ENCODE measurements at regions not wholly inside any gene's neighbourhood (a gene's known extent, or its start where the extent isn't known, plus 50 kb on each side); places are given as distances from the start of the nearest gene placed in this dataset.

GRCh38 chr6:1240766-1241318 lies 71.1 kb upstream of the FOXQ1 start:
- H3K4me1 Mint-ChIP-seq (ENCODE audit: low read depth) = no peaks in the 10 kb centered on the region
- H3K27me3 Mint-ChIP-seq (ENCODE audit: low read depth) = no peaks in the 10 kb centered on the region
- H3K27ac Mint-ChIP-seq = no peak overlapping the region
- ATAC-seq (replicated peaks in 1 of 2) = no peak
- no peaks in the 10 kb centered on the region for H3K9me3 Mint-ChIP-seq
- no peaks in the 10 kb centered on the region for H3K36me3 Mint-ChIP-seq (ENCODE audit: insufficient read depth in 2 of 2)
- DNase-seq = no peak
- no peak overlapping the region for H3K4me3 Mint-ChIP-seq

DNA sequence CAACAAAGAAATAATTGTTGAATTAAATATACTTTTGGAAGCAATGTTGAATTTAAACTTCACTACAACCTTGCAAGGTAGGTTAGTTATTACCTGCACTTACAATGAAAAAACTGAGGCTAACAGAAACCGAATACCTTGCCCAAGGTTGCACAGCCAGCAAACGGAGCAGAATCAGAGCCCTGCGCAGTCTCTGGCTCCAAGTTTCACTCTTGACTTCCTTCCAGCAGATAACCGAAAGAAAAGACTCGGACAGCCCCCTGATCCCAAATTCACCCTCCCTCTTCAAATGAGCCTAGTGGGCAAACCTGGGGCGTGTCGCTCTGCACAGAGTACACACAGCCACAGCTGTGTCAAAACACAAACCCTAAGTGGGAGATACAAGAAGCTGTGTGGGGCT lies 72.1 kb upstream of the FOXQ1 start:
- Mint-ChIP-seq H3K4me1 (ENCODE audit: low read depth) (no peaks in the 10 kb centered on the region), H3K9me3 (no peaks in the 10 kb centered on the region), H3K27me3 (ENCODE audit: low read depth) (no peaks in the 10 kb centered on the region)

DNA sequence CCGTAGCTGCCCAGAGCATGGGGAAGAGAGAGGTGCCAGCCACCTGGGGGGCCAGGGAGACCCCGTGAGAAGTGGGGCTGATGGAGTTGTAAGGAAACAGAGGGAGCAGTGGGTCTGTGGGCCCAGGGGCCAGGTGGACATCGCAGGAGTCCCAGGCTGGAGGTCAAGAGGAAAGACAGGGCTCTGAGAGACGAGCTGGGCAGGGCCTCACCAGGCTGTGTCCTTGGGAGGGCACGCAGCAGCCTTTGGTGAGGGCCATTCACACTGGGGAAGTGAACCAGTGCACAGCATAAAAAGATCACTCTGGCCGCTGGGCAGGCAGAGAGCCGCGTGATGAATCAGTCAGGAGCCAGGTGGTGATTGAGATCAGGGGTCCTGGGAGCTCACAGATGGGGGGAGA lies 73.9 kb upstream of the FOXQ1 start:
- Mint-ChIP-seq H3K4me3 (no peak overlapping the region), H3K27me3 (ENCODE audit: low read depth) (peaks cover 7% of the 10 kb centered on the region), H3K9me3 (no peaks in the 10 kb centered on the region), H3K4me1 (ENCODE audit: low read depth) (no peaks in the 10 kb centered on the region), H3K27ac (no peak overlapping the region), H3K36me3 (ENCODE audit: insufficient read depth in 2 of 2) (no peaks in the 10 kb centered on the region)
- DNase-seq = no peak
- no peak for ATAC-seq (replicated peaks in 1 of 2)

More for the DNA sequence above, 72.1 kb upstream of the FOXQ1 start:
- Mint-ChIP-seq H3K27ac (no peak overlapping the region), H3K4me3 (no peak overlapping the region), H3K36me3 (ENCODE audit: insufficient read depth in 2 of 2) (no peaks in the 10 kb centered on the region)
- no peak for DNase-seq
- no peak for ATAC-seq (replicated peaks in 1 of 2)

- Mint-ChIP-seq H3K36me3 (ENCODE audit: insufficient read depth in 2 of 2) (no peaks in the 10 kb centered on the region), H3K9me3 (no peaks in the 10 kb centered on the region), H3K4me1 (ENCODE audit: low read depth) (no peaks in the 10 kb centered on the region), H3K4me3 (no peak overlapping the region), H3K27ac (no peak overlapping the region), H3K27me3 (ENCODE audit: low read depth) (peaks cover 7% of the 10 kb centered on the region)
- DNase-seq (no peak), ATAC-seq (replicated peaks in 1 of 2) (no peak)
Observed at GRCh38 chr6:1237636-1238035, 74.3 kb upstream of the FOXQ1 start.

- no peaks in the 10 kb centered on the region for H3K9me3 Mint-ChIP-seq
- peaks cover 14% of the 10 kb centered on the region for H3K27me3 Mint-ChIP-seq (ENCODE audit: low read depth)
- H3K4me3 Mint-ChIP-seq = no peak overlapping the region
- no peak for ATAC-seq (replicated peaks in 1 of 2)
- no peaks in the 10 kb centered on the region for H3K4me1 Mint-ChIP-seq (ENCODE audit: low read depth)
- H3K27ac Mint-ChIP-seq = no peak overlapping the region
- no peaks in the 10 kb centered on the region for H3K36me3 Mint-ChIP-seq (ENCODE audit: insufficient read depth in 2 of 2)
- DNase-seq = no peak
Observed at GRCh38 chr6:1235825-1236224, 76.1 kb upstream of the FOXQ1 start.

DNA sequence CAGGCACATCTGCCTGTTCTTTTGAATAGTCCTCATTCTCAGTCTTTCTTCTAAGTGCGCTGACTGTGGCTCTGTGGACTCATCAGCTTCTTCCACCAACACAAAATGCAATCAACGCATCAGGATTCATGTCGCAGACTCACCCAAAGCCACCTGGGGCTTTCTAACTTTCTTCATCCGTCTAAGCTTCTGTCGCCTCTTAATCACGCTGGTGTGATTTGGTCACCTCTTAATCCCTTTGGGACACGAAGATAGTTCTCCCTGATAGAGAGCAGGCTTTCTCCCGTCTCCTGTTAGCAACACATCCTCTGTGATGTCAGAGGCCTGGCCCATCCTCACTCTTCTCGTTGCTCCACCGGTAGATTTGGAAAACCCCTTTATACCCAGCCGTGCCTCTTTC lies 78.0 kb upstream of the FOXQ1 start:
- no peak overlapping the region for H3K27ac Mint-ChIP-seq
- DNase-seq = no peak
- no peaks in the 10 kb centered on the region for H3K36me3 Mint-ChIP-seq (ENCODE audit: insufficient read depth in 2 of 2)
- H3K27me3 Mint-ChIP-seq (ENCODE audit: low read depth) = peaks cover 16% of the 10 kb centered on the region
- H3K4me1 Mint-ChIP-seq (ENCODE audit: low read depth) = no peaks in the 10 kb centered on the region
- ATAC-seq (replicated peaks in 1 of 2) = no peak
- H3K4me3 Mint-ChIP-seq = no peak overlapping the region
- no peaks in the 10 kb centered on the region for H3K9me3 Mint-ChIP-seq

DNA sequence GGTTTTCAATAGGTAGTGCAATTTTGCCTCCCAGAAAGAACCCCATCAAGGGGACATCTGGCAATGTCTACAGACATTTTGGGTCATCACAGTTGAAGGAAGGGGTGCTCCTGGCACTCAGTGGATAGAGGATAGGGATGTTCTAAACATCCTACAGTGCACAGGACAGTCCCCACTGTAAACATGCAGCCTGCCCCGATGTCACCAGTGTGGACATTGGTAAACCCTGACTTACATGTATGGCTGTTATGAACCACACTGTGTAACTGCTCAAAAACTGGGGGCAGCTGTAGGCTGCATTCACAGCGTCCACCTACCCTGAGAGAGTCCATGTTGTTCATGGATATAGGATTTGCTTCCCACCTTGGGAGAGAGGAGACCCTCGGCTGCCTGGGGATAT lies 79.3 kb upstream of the FOXQ1 start:
- Mint-ChIP-seq H3K27me3 (ENCODE audit: low read depth) (peaks cover 22% of the 10 kb centered on the region), H3K27ac (no peak overlapping the region), H3K9me3 (no peaks in the 10 kb centered on the region), H3K36me3 (ENCODE audit: insufficient read depth in 2 of 2) (no peaks in the 10 kb centered on the region), H3K4me1 (ENCODE audit: low read depth) (no peaks in the 10 kb centered on the region), H3K4me3 (no peak overlapping the region)
- no peak for ATAC-seq (replicated peaks in 1 of 2)
- no peak for DNase-seq

- ATAC-seq (replicated peaks in 1 of 2) (no peak), DNase-seq (no peak)
- Mint-ChIP-seq H3K9me3 (no peaks in the 10 kb centered on the region), H3K4me1 (ENCODE audit: low read depth) (no peaks in the 10 kb centered on the region), H3K27me3 (ENCODE audit: low read depth) (peaks cover 25% of the 10 kb centered on the region), H3K27ac (no peak overlapping the region), H3K4me3 (no peak overlapping the region), H3K36me3 (ENCODE audit: insufficient read depth in 2 of 2) (no peaks in the 10 kb centered on the region)
Observed at GRCh38 chr6:1231941-1232340, 80.0 kb upstream of the FOXQ1 start.

GRCh38 chr6:1230689-1231605 lies 81.0 kb upstream of the FOXQ1 start:
- DNase-seq (no peak), ATAC-seq (replicated peaks in 1 of 2) (no peak)
- no peak overlapping the region for H3K27ac Mint-ChIP-seq
- H3K9me3 Mint-ChIP-seq = no peaks in the 10 kb centered on the region
- H3K27me3 Mint-ChIP-seq (ENCODE audit: low read depth) = peaks cover 30% of the 10 kb centered on the region
- H3K36me3 Mint-ChIP-seq (ENCODE audit: insufficient read depth in 2 of 2) = no peaks in the 10 kb centered on the region
- no peak overlapping the region for H3K4me3 Mint-ChIP-seq
- H3K4me1 Mint-ChIP-seq (ENCODE audit: low read depth) = no peaks in the 10 kb centered on the region

- no peak for ATAC-seq (replicated peaks in 1 of 2)
- no peaks in the 10 kb centered on the region for H3K4me1 Mint-ChIP-seq (ENCODE audit: low read depth)
- H3K27ac Mint-ChIP-seq = no peak overlapping the region
Observed at GRCh38 chr6:1230281-1230680, 81.6 kb upstream of the FOXQ1 start.

DNA sequence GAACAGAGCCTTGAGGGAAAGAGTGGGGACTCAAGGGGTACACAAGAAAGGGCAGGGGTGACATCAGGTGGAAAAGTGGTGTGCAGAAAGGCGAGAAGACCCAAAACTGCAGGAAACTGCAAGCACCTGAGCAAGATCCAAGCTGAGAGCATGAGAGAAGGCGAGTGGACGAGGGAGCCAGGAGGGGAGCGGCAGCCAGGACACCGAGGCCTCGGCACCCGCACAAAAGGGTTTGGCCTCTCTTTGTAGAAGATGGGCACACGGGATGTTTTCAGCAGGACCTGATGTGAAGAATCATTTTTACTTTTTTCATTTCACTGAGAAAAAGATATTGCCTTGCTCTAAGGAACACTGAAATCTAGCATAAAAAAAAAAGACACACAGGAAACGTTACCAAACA lies 82.1 kb upstream of the FOXQ1 start:
- H3K36me3 Mint-ChIP-seq (ENCODE audit: insufficient read depth in 2 of 2) = no peaks in the 10 kb centered on the region
- DNase-seq (no peak), ATAC-seq (replicated peaks in 1 of 2) (no peak)
- H3K27me3 Mint-ChIP-seq (ENCODE audit: low read depth) = peaks cover 30% of the 10 kb centered on the region
- H3K4me3 Mint-ChIP-seq = no peak overlapping the region
- H3K4me1 Mint-ChIP-seq (ENCODE audit: low read depth) = no peaks in the 10 kb centered on the region
- no peaks in the 10 kb centered on the region for H3K9me3 Mint-ChIP-seq
- no peak overlapping the region for H3K27ac Mint-ChIP-seq

More at GRCh38 chr6:1230281-1230680, 81.6 kb upstream of the FOXQ1 start:
- DNase-seq = no peak
- no peaks in the 10 kb centered on the region for H3K36me3 Mint-ChIP-seq (ENCODE audit: insufficient read depth in 2 of 2)
- no peaks in the 10 kb centered on the region for H3K9me3 Mint-ChIP-seq
- H3K27me3 Mint-ChIP-seq (ENCODE audit: low read depth) = peaks cover 30% of the 10 kb centered on the region
- H3K4me3 Mint-ChIP-seq = no peak overlapping the region

GRCh38 chr6:1229301-1229700 lies 82.6 kb upstream of the FOXQ1 start:
- H3K27ac Mint-ChIP-seq = no peak overlapping the region
- no peak for ATAC-seq (replicated peaks in 1 of 2)

GRCh38 chr6:1228754-1229191 lies 83.1 kb upstream of the FOXQ1 start:
- ATAC-seq (replicated peaks in 1 of 2) (no peak), DNase-seq (no peak)
- Mint-ChIP-seq H3K4me3 (no peak overlapping the region), H3K27me3 (ENCODE audit: low read depth) (peaks cover 23% of the 10 kb centered on the region), H3K4me1 (ENCODE audit: low read depth) (no peaks in the 10 kb centered on the region), H3K9me3 (no peaks in the 10 kb centered on the region), H3K27ac (no peak overlapping the region), H3K36me3 (ENCODE audit: insufficient read depth in 2 of 2) (no peaks in the 10 kb centered on the region)

More at GRCh38 chr6:1229301-1229700, 82.6 kb upstream of the FOXQ1 start:
- H3K4me1 Mint-ChIP-seq (ENCODE audit: low read depth) = no peaks in the 10 kb centered on the region
- H3K9me3 Mint-ChIP-seq = no peaks in the 10 kb centered on the region
- H3K36me3 Mint-ChIP-seq (ENCODE audit: insufficient read depth in 2 of 2) = no peaks in the 10 kb centered on the region
- H3K27me3 Mint-ChIP-seq (ENCODE audit: low read depth) = peaks cover 28% of the 10 kb centered on the region
- no peak overlapping the region for H3K4me3 Mint-ChIP-seq
- DNase-seq = no peak
